ENCODE measurements at regions not wholly inside any gene's neighbourhood (a gene's known extent, or its start where the extent isn't known, plus 50 kb on each side); places are given as distances from the start of the nearest gene placed in this dataset.

DNA sequence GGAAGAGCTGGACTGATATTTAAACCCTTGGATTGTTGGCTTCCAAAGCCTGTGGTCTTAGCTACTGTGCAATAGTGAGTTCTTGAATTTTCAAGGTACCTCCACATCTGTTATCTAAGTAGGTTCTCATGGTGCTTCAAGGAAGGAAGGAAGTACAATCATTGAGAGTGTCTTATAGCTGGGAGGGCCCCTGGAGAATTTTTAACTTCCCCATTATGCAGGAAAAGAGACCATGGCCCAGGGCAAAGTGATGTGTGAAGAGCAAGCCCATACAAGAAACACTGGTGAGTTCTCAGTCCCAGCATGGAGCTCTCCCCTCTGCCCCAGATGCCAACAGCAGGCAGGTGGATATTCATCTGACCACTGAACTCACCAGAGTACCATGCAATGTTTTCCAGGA, 169.0 kb upstream of the IRX6 start:
- no peak for ATAC-seq
- no peaks in the 10 kb centered on the region for H3K4me1 ChIP-seq
- H3K9me3 ChIP-seq: no peaks in the 10 kb centered on the region
- H3K27ac ChIP-seq: no peak overlapping the region
- no peaks in the 10 kb centered on the region for H3K27me3 ChIP-seq
- H3K36me3 ChIP-seq: no peaks in the 10 kb centered on the region
- TF ChIP-seq, protein P1, sequence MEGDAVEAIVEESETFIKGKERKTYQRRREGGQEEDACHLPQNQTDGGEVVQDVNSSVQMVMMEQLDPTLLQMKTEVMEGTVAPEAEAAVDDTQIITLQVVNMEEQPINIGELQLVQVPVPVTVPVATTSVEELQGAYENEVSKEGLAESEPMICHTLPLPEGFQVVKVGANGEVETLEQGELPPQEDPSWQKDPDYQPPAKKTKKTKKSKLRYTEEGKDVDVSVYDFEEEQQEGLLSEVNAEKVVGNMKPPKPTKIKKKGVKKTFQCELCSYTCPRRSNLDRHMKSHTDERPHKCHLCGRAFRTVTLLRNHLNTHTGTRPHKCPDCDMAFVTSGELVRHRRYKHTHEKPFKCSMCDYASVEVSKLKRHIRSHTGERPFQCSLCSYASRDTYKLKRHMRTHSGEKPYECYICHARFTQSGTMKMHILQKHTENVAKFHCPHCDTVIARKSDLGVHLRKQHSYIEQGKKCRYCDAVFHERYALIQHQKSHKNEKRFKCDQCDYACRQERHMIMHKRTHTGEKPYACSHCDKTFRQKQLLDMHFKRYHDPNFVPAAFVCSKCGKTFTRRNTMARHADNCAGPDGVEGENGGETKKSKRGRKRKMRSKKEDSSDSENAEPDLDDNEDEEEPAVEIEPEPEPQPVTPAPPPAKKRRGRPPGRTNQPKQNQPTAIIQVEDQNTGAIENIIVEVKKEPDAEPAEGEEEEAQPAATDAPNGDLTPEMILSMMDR (IDR thresholded peaks at IDR 0.05): no peak
- TF ChIP-seq POLR2A (IDR thresholded peaks at IDR 0.05): no peak
- intact Hi-C loops (cut with DNase I): no loop called here
- no peak for DNase-seq
- H3K4me3 ChIP-seq: no peak overlapping the region

DNA sequence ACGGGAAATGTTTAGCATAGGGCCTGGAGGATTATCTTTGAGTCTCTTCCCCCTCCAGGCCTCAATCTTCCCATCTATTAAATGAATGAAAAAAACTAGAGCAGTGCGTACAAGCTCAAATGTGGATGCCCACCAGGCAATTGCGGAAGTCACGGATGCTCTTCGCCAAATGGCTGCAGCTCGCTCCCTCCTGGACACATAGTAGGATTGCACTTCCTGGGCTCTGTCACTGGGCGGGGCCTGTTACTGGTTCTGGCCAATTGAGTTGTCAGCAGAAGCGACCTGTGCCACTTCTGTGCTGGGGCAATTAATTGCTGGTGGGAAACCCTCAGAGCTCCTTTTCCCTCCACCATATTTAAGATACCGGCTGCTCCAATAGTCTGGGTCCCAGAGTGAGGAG, 168.2 kb upstream of the IRX6 start:
- H3K36me3 ChIP-seq: no peaks in the 10 kb centered on the region
- H3K9me3 ChIP-seq: no peaks in the 10 kb centered on the region
- no peaks in the 10 kb centered on the region for H3K4me1 ChIP-seq
- H3K27me3 ChIP-seq: no peaks in the 10 kb centered on the region
- H3K4me3 ChIP-seq: no peak overlapping the region
- DNase-seq (no peak), ATAC-seq (no peak)
- WGBS (ENCODE audit: insufficient coverage, low coverage, low lambda C conversion rate, missing lambda C conversion rate): 80% methylated on average over 5 of the region's 9 CpGs
- intact Hi-C loops (cut with DNase I): no loop called here
- TF ChIP-seq, protein P1 (IDR thresholded peaks at IDR 0.05): no peak
- no peak for TF ChIP-seq POLR2A (IDR thresholded peaks at IDR 0.05)
- no peak overlapping the region for H3K27ac ChIP-seq

DNA sequence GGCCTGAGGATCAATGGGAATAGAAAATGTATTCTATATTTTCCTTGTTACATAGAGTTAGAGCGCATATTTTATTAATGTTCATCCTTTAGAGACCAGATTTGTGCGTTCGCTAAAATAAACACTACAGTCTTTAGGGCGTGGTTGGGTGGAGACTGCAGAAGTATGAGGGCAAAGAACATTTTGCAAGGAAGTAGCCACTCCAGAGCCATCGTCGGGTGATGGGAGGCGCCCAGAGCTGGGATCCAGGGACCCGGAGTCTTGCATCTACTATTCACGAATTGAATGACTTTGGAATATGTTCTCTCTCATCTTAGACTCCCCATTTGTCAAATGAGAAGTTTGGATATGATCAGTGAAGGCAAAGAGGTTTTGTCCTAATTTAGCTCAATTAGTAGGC, 154.2 kb upstream of the IRX6 start:
- H3K27ac ChIP-seq: no peak overlapping the region
- H3K27me3 ChIP-seq: no peaks in the 10 kb centered on the region
- DNase-seq (no peak), ATAC-seq (no peak)
- 79% methylated on average over 9 of the region's 9 CpGs for WGBS (ENCODE audit: insufficient coverage, low coverage, low lambda C conversion rate, missing lambda C conversion rate)
- H3K36me3 ChIP-seq: no peaks in the 10 kb centered on the region
- TF ChIP-seq POLR2A (IDR thresholded peaks at IDR 0.05): no peak
- TF ChIP-seq, protein P1 (IDR thresholded peaks at IDR 0.05): no peak
- H3K4me1 ChIP-seq: no peaks in the 10 kb centered on the region
- no peak overlapping the region for H3K4me3 ChIP-seq
- intact Hi-C loops (cut with DNase I): no loop called here
- no peaks in the 10 kb centered on the region for H3K9me3 ChIP-seq

DNA sequence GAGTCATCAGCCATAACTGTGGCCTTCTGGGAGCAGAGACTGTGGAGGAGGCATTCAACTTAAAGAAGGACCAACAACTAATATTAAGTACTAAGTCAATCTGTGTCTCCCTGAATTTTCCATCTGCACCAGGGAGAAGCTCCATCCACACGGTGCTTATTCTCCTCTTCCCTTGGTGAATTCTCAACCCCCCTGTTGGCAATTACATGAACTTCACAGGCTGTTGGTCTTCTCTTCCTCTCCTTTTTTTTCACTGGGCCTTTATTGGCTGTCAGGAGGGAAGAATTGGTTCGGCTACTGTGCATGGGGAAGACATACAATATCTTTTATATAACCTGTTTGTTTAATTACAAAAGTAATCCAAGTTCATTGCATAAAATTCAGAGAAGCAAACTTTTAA, 152.8 kb upstream of the IRX6 start:
- Histone ChIP-seq H3K27me3 (no peaks in the 10 kb centered on the region), H3K4me3 (no peak overlapping the region), H3K4me1 (no peaks in the 10 kb centered on the region), H3K9me3 (no peaks in the 10 kb centered on the region), H3K27ac (no peak overlapping the region), H3K36me3 (no peaks in the 10 kb centered on the region)
- TF ChIP-seq, protein P1 (IDR thresholded peaks at IDR 0.05): no peak
- TF ChIP-seq POLR2A (IDR thresholded peaks at IDR 0.05): no peak
- WGBS (ENCODE audit: insufficient coverage, low coverage, low lambda C conversion rate, missing lambda C conversion rate): 68% methylated on average over 2 of the region's 2 CpGs
- ATAC-seq (no peak), DNase-seq (no peak)
- intact Hi-C loops (cut with DNase I): no loop called here

DNA sequence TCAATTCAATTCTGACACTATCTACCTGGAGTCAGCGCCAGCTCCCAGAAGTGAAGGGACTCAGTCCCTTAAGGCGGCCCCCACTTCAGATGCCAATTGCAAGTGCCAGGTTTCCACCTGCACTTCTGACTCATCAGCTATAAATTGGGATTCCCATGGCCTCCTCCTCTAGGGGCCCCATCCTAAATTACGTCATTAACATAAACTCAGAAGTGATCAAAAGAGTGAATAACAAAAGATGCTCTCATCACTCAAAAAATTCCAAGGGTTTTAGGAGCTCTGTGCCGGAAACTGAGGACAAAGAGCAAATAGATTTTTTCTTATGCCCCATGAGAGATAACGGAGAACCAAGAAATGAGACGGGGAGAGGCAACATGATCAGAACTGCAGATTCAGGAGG, 148.6 kb upstream of the IRX6 start:
- intact Hi-C loops (cut with DNase I): no loop called here
- Histone ChIP-seq H3K27ac (no peak overlapping the region), H3K4me3 (no peak overlapping the region), H3K4me1 (no peaks in the 10 kb centered on the region), H3K27me3 (no peaks in the 10 kb centered on the region), H3K9me3 (no peaks in the 10 kb centered on the region), H3K36me3 (no peaks in the 10 kb centered on the region)
- DNase-seq (no peak), ATAC-seq (no peak)
- 71% methylated on average over 6 of the region's 6 CpGs for WGBS (ENCODE audit: insufficient coverage, low coverage, low lambda C conversion rate, missing lambda C conversion rate)
- TF ChIP-seq, protein P1 (IDR thresholded peaks at IDR 0.05): no peak
- TF ChIP-seq POLR2A (IDR thresholded peaks at IDR 0.05): no peak
